Caco-2 (cell line): ENCODE measurements at regions not wholly inside any gene's neighbourhood (a gene's known extent, or its start where the extent isn't known, plus 50 kb on each side); places are given as distances from the start of the nearest gene placed in this dataset.

Source experiments
- BruUV-seq: library from RNA; stranded (reverse); fragments of 400-500 nt; replicated peaks from 2 replicates; lab custom pipeline; 2021; lab: Mats Ljungman, UMichigan
- CTCF ChIA-PET: fragments of 300-600 bp; sonication (Branson Sonifier 250); formaldehyde crosslinking; loops from one replicate; lab custom pipeline; 2022; ENCODE audit warnings: antibody characterized with exemption; lab: Charles Lee
- POLR2A ChIA-PET: fragments of 300-600 bp; sonication (Branson Sonifier 250); formaldehyde crosslinking; loops from one replicate; lab custom pipeline; 2022; ENCODE audit warnings: antibody characterized with exemption; lab: Charles Lee
- DNase-seq, 2 experiments: peaks; one replicate each; pipeline versions ENCODE4 v3.0.0 to v3.0.0-alpha.2; 2020 to 2022
- H3K27me3 ChIP-seq: replicated peaks from 2 replicates; pipeline ENCODE4 v1.6.0; 2011; ENCODE audit warnings: low read length; ENCODE audit not compliant: control insufficient read depth, insufficient read depth
- H3K36me3 ChIP-seq: 2 replicates; pipeline ENCODE4 v1.5.1; 2011; ENCODE audit warnings: low read length; ENCODE audit not compliant: control insufficient read depth, insufficient read depth
- H3K4me1 ChIP-seq: fragments of 250-450 bp; sonication (Bioruptor Pico); 2 replicates; pipeline ENCODE4 v1.5.1; 2020; ENCODE audit warnings: mild to moderate bottlenecking
- H3K4me3 ChIP-seq: 2 replicates; pipeline ENCODE4 v1.5.1; 2011; ENCODE audit warnings: low read depth, mild to moderate bottlenecking, control low read depth, low read length
- H3K9me3 ChIP-seq: fragments of 250-450 bp; sonication (Bioruptor Pico); 2 replicates; pipeline ENCODE4 v1.5.1; 2020; ENCODE audit warnings: mild to moderate bottlenecking, moderate library complexity
- H3K27ac Mint-ChIP-seq: one replicate; pipeline ENCODE4 v1.8.0; 2022; ENCODE audit warnings: mixed read lengths; ENCODE audit not compliant: unreplicated experiment
- H3K27me3 Mint-ChIP-seq: one replicate; pipeline ENCODE4 v1.8.0; 2022; ENCODE audit warnings: mixed read lengths; ENCODE audit not compliant: insufficient read depth, unreplicated experiment
- H3K36me3 Mint-ChIP-seq: one replicate; pipeline ENCODE4 v1.8.0; 2022; ENCODE audit warnings: mild to moderate bottlenecking, mixed read lengths; ENCODE audit not compliant: insufficient read depth, unreplicated experiment
- H3K4me1 Mint-ChIP-seq: one replicate; pipeline ENCODE4 v1.8.0; 2022; ENCODE audit warnings: low read depth, mixed read lengths; ENCODE audit not compliant: unreplicated experiment
- H3K4me3 Mint-ChIP-seq: one replicate; pipeline ENCODE4 v1.8.0; 2022; ENCODE audit warnings: mild to moderate bottlenecking, moderate library complexity, mixed read lengths; ENCODE audit not compliant: unreplicated experiment
- H3K9me3 Mint-ChIP-seq: one replicate; pipeline ENCODE4 v1.8.0; 2022; ENCODE audit warnings: mixed read lengths; ENCODE audit not compliant: unreplicated experiment
- CTCF ChIP-seq, 2 experiments: fragments of 200-600 bp in 1 of 2; IDR thresholded peaks; 1 replicate in 1 of 2; 2 replicates in 1 of 2; pipeline versions ENCODE4 v1.5.1 to v1.8.0; 2011 to 2022; ENCODE audit warnings: antibody characterized with exemption in 1 of 2, control low read depth in 1 of 2, inconsistent platforms in 1 of 2, low read depth in 1 of 2, low read length in 1 of 2, mild to moderate bottlenecking in 1 of 2, moderate library complexity in 1 of 2; ENCODE audit not compliant: insufficient read depth in 1 of 2, severe bottlenecking in 1 of 2, unreplicated experiment in 1 of 2
- intact Hi-C: fragments of 100-400 bp; cut with micrococcal nuclease; formaldehyde crosslinking; loops from one replicate; pipeline ENCODE4 v1.10.0; 2022; ENCODE audit not compliant: unreplicated experiment

- Histone ChIP-seq H3K36me3 (no peaks in the 10 kb centered on the region), H3K4me3 (no peak overlapping the region), H3K4me1 (no peaks in the 10 kb centered on the region), H3K9me3 (no peaks in the 10 kb centered on the region), H3K27me3 (no peaks in the 10 kb centered on the region)
- no peaks in the 10 kb centered on the region for H3K27me3 Mint-ChIP-seq
- no peak for TF ChIP-seq CTCF (IDR thresholded peaks at IDR 0.05; ENCODE audit: insufficient read depth in 1 of 2, low read depth in 1 of 2, low read length in 1 of 2, severe bottlenecking in 1 of 2, unreplicated experiment in 1 of 2)
- POLR2A ChIA-PET, result no interaction called here
- H3K36me3 Mint-ChIP-seq, result no peaks in the 10 kb centered on the region
- CTCF ChIA-PET, result no interaction called here
- no peaks in the 10 kb centered on the region for H3K9me3 Mint-ChIP-seq
- H3K4me1 Mint-ChIP-seq, result no peaks in the 10 kb centered on the region
- H3K27ac Mint-ChIP-seq, result no peak overlapping the region
- no peak overlapping the region for H3K4me3 Mint-ChIP-seq
- no TSS peak for BruUV-seq
- intact Hi-C loops, result no loop called here
- DNase-seq, result no peak
Observed at GRCh38 chr4:59161249-59161648, 2038.9 kb upstream of the ADGRL3 start.

GRCh38 chr4:59175617-59176016 is 2024.5 kb upstream of the ADGRL3 start:
- Mint-ChIP-seq H3K36me3 (no peaks in the 10 kb centered on the region), H3K27me3 (no peaks in the 10 kb centered on the region), H3K4me3 (no peak overlapping the region), H3K9me3 (no peaks in the 10 kb centered on the region), H3K27ac (no peak overlapping the region), H3K4me1 (no peaks in the 10 kb centered on the region)
- no TSS peak for BruUV-seq
- Histone ChIP-seq H3K27me3 (no peaks in the 10 kb centered on the region), H3K4me3 (no peak overlapping the region), H3K36me3 (no peaks in the 10 kb centered on the region), H3K9me3 (no peaks in the 10 kb centered on the region), H3K4me1 (no peaks in the 10 kb centered on the region)
- intact Hi-C loops, result no loop called here
- ChIA-PET POLR2A (no interaction called here), CTCF (no interaction called here)
- no peak for DNase-seq
- no peak for TF ChIP-seq CTCF (IDR thresholded peaks at IDR 0.05; ENCODE audit: insufficient read depth in 1 of 2, low read depth in 1 of 2, low read length in 1 of 2, severe bottlenecking in 1 of 2, unreplicated experiment in 1 of 2)

- Histone ChIP-seq H3K4me1 (no peaks in the 10 kb centered on the region), H3K27me3 (no peaks in the 10 kb centered on the region), H3K9me3 (no peaks in the 10 kb centered on the region), H3K4me3 (no peak overlapping the region), H3K36me3 (no peaks in the 10 kb centered on the region)
- intact Hi-C loops, result no loop called here
- CTCF ChIA-PET, result interaction anchor here (0.6 kb wide), 1 partner anchor 1190 kb away, joined by 3 read pairs; no protein-coding TSS in a partner anchor
- no TSS peak for BruUV-seq
- Mint-ChIP-seq H3K9me3 (no peaks in the 10 kb centered on the region), H3K27ac (no peak overlapping the region), H3K4me3 (no peak overlapping the region), H3K36me3 (no peaks in the 10 kb centered on the region), H3K4me1 (no peaks in the 10 kb centered on the region), H3K27me3 (no peaks in the 10 kb centered on the region)
- no peak for TF ChIP-seq CTCF (IDR thresholded peaks at IDR 0.05; ENCODE audit: insufficient read depth in 1 of 2, low read depth in 1 of 2, low read length in 1 of 2, severe bottlenecking in 1 of 2, unreplicated experiment in 1 of 2)
- POLR2A ChIA-PET, result no interaction called here
- DNase-seq, result no peak
Observed at GRCh38 chr4:59179372-59179771, 2020.8 kb upstream of the ADGRL3 start.
